Subcutaneous abdominal adipose tissue (tissue), 5 donors: ENCODE measurements at regions not wholly inside any gene's neighbourhood (a gene's known extent, or its start where the extent isn't known, plus 50 kb on each side); places are given as distances from the start of the nearest gene placed in this dataset.

Experiments used
- H3K27ac ChIP-seq: one replicate; pipeline ENCODE4 v1.7.0; 2013; ENCODE audit warnings: low read depth, mild to moderate bottlenecking, inconsistent platforms, low read length, moderate library complexity
- H3K27me3 ChIP-seq, 5 donors: one replicate each; pipeline ENCODE4 v1.7.0; 2013; ENCODE audit warnings: low read length in 5 of 5, inconsistent platforms in 1 of 5; ENCODE audit not compliant: control insufficient read depth in 5 of 5, insufficient read depth in 4 of 5
- H3K36me3 ChIP-seq, 5 donors: one replicate each; pipeline ENCODE4 v1.7.0; 2013; ENCODE audit warnings: low read length in 5 of 5; ENCODE audit not compliant: control insufficient read depth in 5 of 5, insufficient read depth in 5 of 5
- H3K4me1 ChIP-seq, 5 donors: one replicate each; pipeline ENCODE4 v1.7.0; 2013; ENCODE audit warnings: low read length in 5 of 5, mild to moderate bottlenecking in 3 of 5, moderate library complexity in 1 of 5; ENCODE audit not compliant: control insufficient read depth in 5 of 5, insufficient read depth in 5 of 5
- H3K4me3 ChIP-seq, 5 donors: one replicate each; pipeline ENCODE4 v1.7.0; 2013; ENCODE audit warnings: low read length in 5 of 5, low read depth in 1 of 5
- H3K9ac ChIP-seq, 5 donors: one replicate each; pipeline ENCODE4 v1.7.0; 2013; ENCODE audit warnings: low read length in 5 of 5, mild to moderate bottlenecking in 4 of 5, moderate library complexity in 3 of 5
- H3K9me3 ChIP-seq, 5 donors: one replicate each; pipeline ENCODE4 v1.7.0; 2013; ENCODE audit warnings: low read length in 5 of 5; ENCODE audit not compliant: control insufficient read depth in 5 of 5
- donor health status: healthy.
- donor health status: healthy.
- donor health status: healthy.
- donor health status: healthy.
- donor health status: healthy.

DNA sequence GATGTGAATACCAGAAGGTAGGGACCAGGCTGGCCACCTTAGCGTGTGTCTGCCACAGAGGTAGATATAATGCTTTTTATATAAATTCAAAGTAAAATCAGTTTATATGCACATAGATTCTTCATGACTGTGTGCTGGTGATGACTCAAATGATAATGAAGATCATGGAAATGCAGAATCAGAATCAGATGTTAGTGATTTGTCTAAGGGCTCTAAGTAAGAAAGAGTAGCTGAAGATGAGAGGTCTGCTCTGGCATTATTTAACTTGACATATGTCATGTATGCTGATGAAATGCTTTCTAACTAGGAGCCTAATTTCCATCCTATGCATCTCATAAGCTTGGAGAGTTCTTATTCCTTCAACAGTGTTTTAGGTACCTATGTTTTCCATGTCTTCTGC, 50.3 kb upstream of the DPH6 start:
- no peaks in the 10 kb centered on the region for H3K4me1 ChIP-seq
- no peak overlapping the region for H3K27ac ChIP-seq
- no peak overlapping the region for H3K9ac ChIP-seq
- H3K36me3 ChIP-seq: no peaks in the 10 kb centered on the region
- no peaks in the 10 kb centered on the region for H3K27me3 ChIP-seq
- no peaks in the 10 kb centered on the region for H3K9me3 ChIP-seq
- H3K4me3 ChIP-seq: no peak overlapping the region

DNA sequence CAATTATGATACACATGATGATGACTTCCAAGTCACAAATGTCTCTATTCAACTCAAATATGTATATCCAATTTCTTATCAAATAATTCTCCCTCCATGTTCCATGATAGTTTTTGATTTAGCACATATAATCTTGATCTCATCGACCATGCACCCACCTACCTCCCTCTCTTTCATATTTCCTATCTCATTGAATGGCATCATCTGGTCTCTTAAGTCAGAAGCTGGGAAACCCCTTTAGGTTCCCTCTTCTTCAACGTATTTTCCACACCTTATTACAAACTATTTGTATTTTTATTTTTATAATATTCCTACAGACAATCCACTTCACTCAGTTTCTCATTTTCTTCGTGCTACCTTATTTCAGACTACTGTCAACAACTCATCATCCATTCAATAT, 56.9 kb upstream of the DPH6 start:
- Histone ChIP-seq H3K27me3 (no peaks in the 10 kb centered on the region), H3K36me3 (no peaks in the 10 kb centered on the region), H3K9ac (no peak overlapping the region), H3K27ac (no peak overlapping the region), H3K4me3 (no peak overlapping the region), H3K4me1 (peaks cover 0 to 11% (median 0%) of the 10 kb centered on the region in 5 donors), H3K9me3 (no peaks in the 10 kb centered on the region)

DNA sequence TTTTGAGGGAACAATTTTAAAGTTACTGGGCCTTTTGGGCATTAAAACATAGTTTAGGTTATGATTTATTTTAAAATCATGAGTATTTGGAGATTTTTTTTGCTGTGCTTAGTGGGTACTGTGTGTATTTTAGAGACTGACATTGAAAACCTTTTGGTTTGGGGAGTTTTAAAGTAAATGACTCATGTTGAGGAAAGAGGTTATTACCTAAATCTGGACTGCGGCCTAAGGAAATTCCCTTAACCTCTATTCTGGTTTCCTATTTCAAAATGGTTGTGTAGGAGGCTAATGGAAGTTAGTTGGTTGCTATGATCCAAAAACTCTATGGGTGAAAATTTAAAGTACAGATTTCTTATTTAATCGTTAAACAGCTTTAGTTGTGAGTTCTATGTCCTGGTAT, 57.3 kb upstream of the DPH6 start:
- H3K9me3 ChIP-seq: no peaks in the 10 kb centered on the region
- no peaks in the 10 kb centered on the region for H3K36me3 ChIP-seq
- H3K4me1 ChIP-seq: peaks cover 0 to 11% (median 0%) of the 10 kb centered on the region in 5 donors
- H3K27ac ChIP-seq: no peak overlapping the region
- H3K27me3 ChIP-seq: no peaks in the 10 kb centered on the region
- no peak overlapping the region for H3K4me3 ChIP-seq
- no peak overlapping the region for H3K9ac ChIP-seq

DNA sequence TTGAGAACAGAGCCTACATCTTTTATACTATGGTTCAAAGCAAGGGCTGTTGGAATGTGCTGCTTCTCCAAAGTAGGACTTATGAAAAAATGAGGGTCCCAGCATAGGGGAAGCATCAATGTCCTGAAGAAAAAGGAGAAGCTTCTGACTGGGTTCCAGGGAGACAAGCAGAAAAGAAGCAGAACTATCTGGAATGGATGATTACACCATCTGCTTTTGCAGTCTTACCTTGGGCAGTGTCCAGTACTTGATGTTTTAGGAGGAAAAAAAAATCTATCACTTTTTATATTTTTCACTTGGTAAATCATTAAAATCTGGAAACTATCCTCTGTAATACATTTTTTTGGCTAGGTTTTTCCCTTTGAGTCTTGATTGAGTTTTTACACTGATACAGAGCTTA, 57.9 kb upstream of the DPH6 start:
- H3K27ac ChIP-seq: no peak overlapping the region
- no peaks in the 10 kb centered on the region for H3K9me3 ChIP-seq
- no peak overlapping the region for H3K4me3 ChIP-seq

DNA sequence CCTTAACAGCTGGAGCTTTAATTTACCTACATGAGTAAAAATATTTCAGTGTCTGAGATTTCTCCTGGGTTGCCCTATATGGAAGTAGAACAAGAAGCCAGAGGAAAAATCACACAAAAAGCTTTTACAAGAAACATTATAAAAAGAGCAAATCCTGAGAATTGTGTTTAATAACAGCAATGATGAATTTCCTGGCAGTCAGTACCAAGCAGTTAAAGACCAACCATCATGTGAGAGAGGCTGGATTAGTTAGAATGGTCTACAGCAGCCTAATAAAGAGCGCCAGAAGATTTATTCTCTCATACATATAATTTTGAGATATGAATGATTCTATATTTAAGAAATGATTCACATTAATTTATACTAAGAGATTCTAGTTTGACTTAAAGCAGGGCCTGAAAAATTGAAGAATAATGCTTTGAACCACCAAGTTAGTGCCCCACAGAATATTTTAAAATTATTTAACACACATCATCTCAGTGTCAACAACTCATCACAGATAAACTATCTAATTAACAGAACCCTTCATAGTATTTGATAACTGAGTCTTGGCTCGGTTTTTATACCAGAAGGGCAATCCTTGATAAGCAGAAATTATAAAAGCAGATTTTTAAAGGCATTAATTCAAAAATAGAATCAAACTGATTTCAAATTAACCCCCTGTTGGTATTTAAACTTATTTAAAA, 59.9 kb upstream of the DPH6 start:
- Histone ChIP-seq H3K9me3 (no peaks in the 10 kb centered on the region), H3K4me1 (peaks cover 0 to 11% (median 0%) of the 10 kb centered on the region in 5 donors), H3K4me3 (no peak overlapping the region), H3K27ac (no peak overlapping the region), H3K9ac (no peak overlapping the region), H3K36me3 (no peaks in the 10 kb centered on the region), H3K27me3 (no peaks in the 10 kb centered on the region)

More for the DNA sequence above, 57.9 kb upstream of the DPH6 start:
- H3K27me3 ChIP-seq: no peaks in the 10 kb centered on the region
- H3K4me1 ChIP-seq: peaks cover 0 to 11% (median 0%) of the 10 kb centered on the region in 5 donors
- no peaks in the 10 kb centered on the region for H3K36me3 ChIP-seq
- no peak overlapping the region for H3K9ac ChIP-seq

DNA sequence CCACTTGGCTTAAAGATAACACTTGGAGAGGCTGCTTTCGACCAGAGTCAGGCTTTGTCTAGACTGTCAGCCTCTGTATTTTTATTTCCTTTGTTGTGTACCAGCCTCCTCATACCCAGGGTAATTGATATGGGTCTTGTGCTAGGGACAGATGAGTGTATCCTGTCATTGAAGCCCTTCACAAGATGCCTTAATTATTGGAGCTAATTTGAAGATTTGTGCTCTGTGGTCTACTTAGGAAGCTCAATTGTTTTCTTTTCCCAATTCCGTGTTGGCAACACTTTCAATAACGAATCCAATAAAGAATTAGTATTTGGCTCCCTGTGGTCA, 60.5 kb upstream of the DPH6 start:
- Histone ChIP-seq H3K4me3 (no peak overlapping the region), H3K27me3 (no peaks in the 10 kb centered on the region), H3K9ac (no peak overlapping the region), H3K36me3 (no peaks in the 10 kb centered on the region), H3K9me3 (no peaks in the 10 kb centered on the region), H3K27ac (no peak overlapping the region), H3K4me1 (peaks cover 0 to 11% (median 0%) of the 10 kb centered on the region in 5 donors)

DNA sequence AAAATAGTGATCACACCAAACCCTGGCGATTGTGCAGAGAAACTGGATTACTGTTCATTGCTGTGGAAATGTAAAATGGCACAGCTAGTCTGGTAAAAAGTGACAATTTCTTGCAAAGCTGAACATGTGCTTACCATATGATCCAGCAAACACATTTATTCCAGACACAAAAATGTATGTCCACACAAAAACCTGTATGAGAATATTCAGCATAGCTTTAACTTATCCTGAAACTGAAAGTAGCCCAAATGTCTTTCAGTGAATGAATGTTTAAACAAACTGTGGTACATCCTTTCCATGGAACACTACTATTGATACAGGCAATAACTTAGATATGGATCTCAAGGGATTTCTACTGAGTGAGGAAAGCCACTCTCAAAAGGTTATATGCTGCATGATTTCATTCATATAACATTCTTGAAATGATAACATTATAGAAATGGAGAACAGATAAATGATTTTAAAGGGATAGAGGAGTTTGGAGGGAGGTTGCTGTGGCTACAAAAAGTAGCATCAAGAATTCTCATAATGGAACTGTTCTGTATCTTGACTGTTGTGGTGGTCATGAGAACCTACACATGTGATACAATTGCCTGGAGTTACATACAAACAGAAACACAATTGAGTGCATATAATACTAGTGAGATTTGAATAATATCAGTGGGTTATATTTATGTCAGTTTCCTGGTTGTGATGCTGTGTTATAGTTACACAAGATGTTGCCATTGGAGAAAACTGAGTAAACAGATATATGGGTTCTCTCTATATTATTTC, 70.7 kb upstream of the DPH6 start:
- Histone ChIP-seq H3K36me3 (no peaks in the 10 kb centered on the region), H3K4me1 (peaks cover 0 to 10% (median 9%) of the 10 kb centered on the region in 5 donors), H3K9ac (no peak overlapping the region), H3K4me3 (no peak overlapping the region), H3K27ac (no peak overlapping the region), H3K27me3 (no peaks in the 10 kb centered on the region), H3K9me3 (no peaks in the 10 kb centered on the region)

DNA sequence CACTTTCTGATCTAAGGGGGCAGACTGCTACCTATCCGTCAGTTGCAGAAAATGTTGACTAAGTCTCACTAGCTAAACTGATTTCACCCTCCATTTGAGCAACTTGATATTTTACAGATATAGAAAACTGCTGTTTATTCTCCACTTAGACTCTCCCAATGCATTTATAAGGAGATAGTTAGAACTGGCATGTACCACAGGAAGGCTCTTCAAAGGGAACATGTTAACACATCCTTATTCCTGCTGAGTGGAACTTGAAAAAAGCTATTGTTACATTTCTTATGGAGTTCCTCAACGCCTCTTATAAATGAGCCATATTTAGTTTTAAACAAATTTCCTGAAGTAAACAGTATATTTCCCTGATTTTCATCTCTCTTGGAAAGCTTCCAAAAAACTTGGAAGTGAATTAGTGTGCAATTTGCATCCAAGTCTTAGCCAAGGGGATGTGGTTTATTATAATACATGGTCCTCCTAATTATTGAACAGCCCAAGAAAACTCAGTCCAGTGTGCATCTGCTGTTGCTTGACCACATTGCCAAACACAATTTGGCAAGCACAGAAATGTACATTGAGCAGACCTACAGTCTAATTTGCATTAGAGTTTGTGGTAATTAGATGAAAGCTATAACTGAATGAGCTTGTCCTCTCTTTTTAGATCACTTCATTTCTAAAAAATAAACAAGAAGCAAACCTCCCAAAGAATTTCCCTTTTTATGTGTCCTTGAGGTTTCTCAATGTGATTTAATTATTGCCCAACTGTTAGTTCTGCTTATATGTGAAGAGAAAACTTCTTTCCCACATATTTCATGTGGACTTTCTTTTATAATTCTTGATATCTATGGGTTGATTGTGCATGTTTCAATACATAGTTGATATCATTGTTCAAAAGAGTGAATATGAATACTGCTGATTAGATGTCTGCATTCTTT, 72.6 kb upstream of the DPH6 start:
- Histone ChIP-seq H3K9me3 (no peaks in the 10 kb centered on the region), H3K4me1 (peaks cover 0 to 13% (median 10%) of the 10 kb centered on the region in 5 donors), H3K9ac (no peak overlapping the region), H3K27ac (no peak overlapping the region), H3K4me3 (no peak overlapping the region), H3K36me3 (no peaks in the 10 kb centered on the region), H3K27me3 (no peaks in the 10 kb centered on the region)

DNA sequence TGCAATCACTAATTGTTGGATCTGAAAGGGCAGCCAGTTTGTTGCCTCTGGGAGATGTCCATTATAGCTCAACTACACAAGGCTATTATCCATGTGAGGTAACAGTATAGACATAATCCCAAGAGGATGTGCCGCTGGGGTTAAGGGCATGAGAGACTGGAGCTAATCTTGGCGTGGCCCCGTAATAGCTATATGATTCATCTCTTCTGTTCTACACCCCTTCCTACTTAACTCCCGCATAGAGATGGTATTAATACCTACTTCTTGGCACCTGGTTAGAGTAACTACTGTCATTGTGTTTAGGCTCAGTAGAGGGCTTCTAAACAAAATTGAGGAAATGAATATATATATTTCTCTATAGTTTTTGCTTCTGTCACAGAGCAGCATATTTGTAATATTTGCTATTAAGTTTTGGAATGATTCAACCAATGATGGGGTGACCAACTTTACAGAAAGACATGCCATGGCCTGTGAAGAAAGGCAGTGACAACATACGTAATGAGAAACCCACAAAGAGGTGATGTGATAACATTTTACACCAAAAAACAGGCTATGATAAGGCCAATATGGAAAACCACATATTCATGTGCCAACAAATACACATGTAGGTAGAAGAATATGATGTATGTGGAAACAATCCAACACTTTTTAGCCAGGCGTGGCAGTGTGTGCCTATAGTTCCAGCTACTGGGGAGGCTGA, 76.8 kb upstream of the DPH6 start:
- Histone ChIP-seq H3K27ac (no peak overlapping the region), H3K9ac (no peak overlapping the region), H3K4me1 (peaks cover 0 to 25% (median 16%) of the 10 kb centered on the region in 5 donors), H3K27me3 (no peaks in the 10 kb centered on the region), H3K4me3 (no peak overlapping the region), H3K36me3 (no peaks in the 10 kb centered on the region), H3K9me3 (no peaks in the 10 kb centered on the region)
